Testis (tissue), 2 donors: ENCODE measurements at regions not wholly inside any gene's neighbourhood (a gene's known extent, or its start where the extent isn't known, plus 50 kb on each side); places are given as distances from the start of the nearest gene placed in this dataset.

Source experiments
- POLR2A ChIP-seq: fragments of 450-650 bp; IDR thresholded peaks from one replicate; pipeline ENCODE4 v1.6.1; 2017; ENCODE audit warnings: antibody characterized with exemption, mild to moderate bottlenecking, moderate library complexity
- TF ChIP-seq, protein P1 (sequence below), 3 experiments: fragments of 450-650 bp in 2 of 3; fragments of 200-600 bp in 1 of 3; sonication (generic) in 1 of 3; IDR thresholded peaks; one replicate each; pipeline ENCODE4 v1.5.1; 2016 to 2019; ENCODE audit warnings: antibody characterized with exemption in 3 of 3, mild to moderate bottlenecking in 2 of 3, moderate library complexity in 1 of 3

DNA sequence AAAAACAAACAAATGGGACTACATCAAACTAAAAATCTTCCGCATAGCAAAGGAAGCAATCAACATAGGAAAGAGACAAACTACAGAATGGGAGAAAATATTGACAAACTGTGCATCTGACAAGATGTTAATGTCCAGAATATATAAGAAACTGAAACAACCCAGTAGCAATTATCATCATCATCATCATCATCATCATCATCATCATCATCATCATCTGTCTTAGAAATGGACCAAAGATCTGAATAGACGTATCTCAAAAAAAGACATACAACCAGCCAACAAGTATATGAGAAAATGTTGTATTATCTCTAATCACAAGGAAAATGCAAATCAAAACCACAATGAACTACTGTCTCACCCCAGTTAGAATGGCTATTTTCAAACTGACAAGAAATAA lies 173.9 kb downstream of the PRR20E start:
- no peak for TF ChIP-seq POLR2A
- TF ChIP-seq, protein P1, sequence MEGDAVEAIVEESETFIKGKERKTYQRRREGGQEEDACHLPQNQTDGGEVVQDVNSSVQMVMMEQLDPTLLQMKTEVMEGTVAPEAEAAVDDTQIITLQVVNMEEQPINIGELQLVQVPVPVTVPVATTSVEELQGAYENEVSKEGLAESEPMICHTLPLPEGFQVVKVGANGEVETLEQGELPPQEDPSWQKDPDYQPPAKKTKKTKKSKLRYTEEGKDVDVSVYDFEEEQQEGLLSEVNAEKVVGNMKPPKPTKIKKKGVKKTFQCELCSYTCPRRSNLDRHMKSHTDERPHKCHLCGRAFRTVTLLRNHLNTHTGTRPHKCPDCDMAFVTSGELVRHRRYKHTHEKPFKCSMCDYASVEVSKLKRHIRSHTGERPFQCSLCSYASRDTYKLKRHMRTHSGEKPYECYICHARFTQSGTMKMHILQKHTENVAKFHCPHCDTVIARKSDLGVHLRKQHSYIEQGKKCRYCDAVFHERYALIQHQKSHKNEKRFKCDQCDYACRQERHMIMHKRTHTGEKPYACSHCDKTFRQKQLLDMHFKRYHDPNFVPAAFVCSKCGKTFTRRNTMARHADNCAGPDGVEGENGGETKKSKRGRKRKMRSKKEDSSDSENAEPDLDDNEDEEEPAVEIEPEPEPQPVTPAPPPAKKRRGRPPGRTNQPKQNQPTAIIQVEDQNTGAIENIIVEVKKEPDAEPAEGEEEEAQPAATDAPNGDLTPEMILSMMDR (IDR thresholded peaks at IDR 0.05) = no peak
